RCC 7860 (cell line): ENCODE measurements at regions not wholly inside any gene's neighbourhood (a gene's known extent, or its start where the extent isn't known, plus 50 kb on each side); places are given as distances from the start of the nearest gene placed in this dataset.
"Not testable (repeated sequence)": the region's sequence is repeated elsewhere in the genome, so short reads cannot be mapped to it uniquely, and the experiment has no call there.

Experiments
- DNase-seq: peaks from one replicate; pipeline ENCODE4 v3.0.0-alpha.2; 2015; ENCODE audit warnings: low spot score
- FAIRE-seq: peaks from 2 replicates; lab custom pipeline; 2012; peaks lifted over from hg19 to GRCh38; lab: Jason Lieb, UNC

- FAIRE-seq (no peak), DNase-seq (no peak)
Observed at GRCh38 chr2:236485519-236485918, 84.1 kb upstream of the ACKR3 start.

- not testable (repeated sequence) for FAIRE-seq, DNase-seq
Observed at GRCh38 chr2:236489083-236489482, 80.5 kb upstream of the ACKR3 start.

- no peak for FAIRE-seq
- DNase-seq: no peak
Observed at GRCh38 chr2:236489895-236490404, 79.7 kb upstream of the ACKR3 start.

- FAIRE-seq (no peak), DNase-seq (no peak)
Observed at GRCh38 chr2:236496340-236496739, 73.3 kb upstream of the ACKR3 start.

- no peak for FAIRE-seq
- DNase-seq: peak; percentile 14
Observed at GRCh38 chr2:236498369-236498768, 71.3 kb upstream of the ACKR3 start.

GRCh38 chr2:236499691-236500578 is 69.7 kb upstream of the ACKR3 start:
- FAIRE-seq (no peak), DNase-seq (no peak)

GRCh38 chr2:236501026-236501425 is 68.6 kb upstream of the ACKR3 start:
- FAIRE-seq: no peak
- DNase-seq: no peak

- FAIRE-seq (no peak), DNase-seq (no peak)
Observed at GRCh38 chr2:236501531-236501930, 68.1 kb upstream of the ACKR3 start.

- no peak for FAIRE-seq
- no peak for DNase-seq
Observed at GRCh38 chr2:236503100-236503499, 66.5 kb upstream of the ACKR3 start.

GRCh38 chr2:236503583-236503982 is 66.0 kb upstream of the ACKR3 start:
- DNase-seq (no peak), FAIRE-seq (no peak)

GRCh38 chr2:236505041-236505440 is 64.6 kb upstream of the ACKR3 start:
- DNase-seq: no peak
- no peak for FAIRE-seq

- DNase-seq (no peak), FAIRE-seq (no peak)
Observed at GRCh38 chr2:236505648-236506047, 64.0 kb upstream of the ACKR3 start.

- DNase-seq (no peak), FAIRE-seq (no peak)
Observed at GRCh38 chr2:236507393-236508085, 62.1 kb upstream of the ACKR3 start.

- FAIRE-seq (no peak), DNase-seq (no peak)
Observed at GRCh38 chr2:236508466-236508865, 61.2 kb upstream of the ACKR3 start.

GRCh38 chr2:236510034-236510433 is 59.6 kb upstream of the ACKR3 start:
- no peak for FAIRE-seq
- no peak for DNase-seq

GRCh38 chr2:236511266-236511665 is 58.4 kb upstream of the ACKR3 start:
- FAIRE-seq (no peak), DNase-seq (no peak)

GRCh38 chr2:236512267-236512666 is 57.4 kb upstream of the ACKR3 start:
- FAIRE-seq (no peak), DNase-seq (peak; percentile 41)

GRCh38 chr2:236512902-236513435 is 56.7 kb upstream of the ACKR3 start:
- DNase-seq: peak; percentile 94
- FAIRE-seq: peak; percentile 94

- DNase-seq (no peak), FAIRE-seq (no peak)
Observed at GRCh38 chr2:236513956-236514355, 55.7 kb upstream of the ACKR3 start.

- FAIRE-seq: no peak
- no peak for DNase-seq
Observed at GRCh38 chr2:236516708-236517107, 52.9 kb upstream of the ACKR3 start.

- DNase-seq (no peak), FAIRE-seq (no peak)
Observed at GRCh38 chr2:236517251-236518031, 52.2 kb upstream of the ACKR3 start.
